HG02852 (cell line): ENCODE measurements at regions not wholly inside any gene's neighbourhood (a gene's known extent, or its start where the extent isn't known, plus 50 kb on each side); places are given as distances from the start of the nearest gene placed in this dataset.
A peak's percentile ranks its signal among the peaks of the same experiment; 100 is the strongest.
"Not testable (repeated sequence)": the region's sequence is repeated elsewhere in the genome, so short reads cannot be mapped to it uniquely, and the experiment has no call there.

Source experiments
- ATAC-seq: cut with Tn5 transposase; IDR thresholded peaks from one replicate; pipeline ENCODE4 v1.9.1; 2021; ENCODE audit warnings: mild to moderate bottlenecking, moderate library complexity; ENCODE audit not compliant: unreplicated experiment

DNA sequence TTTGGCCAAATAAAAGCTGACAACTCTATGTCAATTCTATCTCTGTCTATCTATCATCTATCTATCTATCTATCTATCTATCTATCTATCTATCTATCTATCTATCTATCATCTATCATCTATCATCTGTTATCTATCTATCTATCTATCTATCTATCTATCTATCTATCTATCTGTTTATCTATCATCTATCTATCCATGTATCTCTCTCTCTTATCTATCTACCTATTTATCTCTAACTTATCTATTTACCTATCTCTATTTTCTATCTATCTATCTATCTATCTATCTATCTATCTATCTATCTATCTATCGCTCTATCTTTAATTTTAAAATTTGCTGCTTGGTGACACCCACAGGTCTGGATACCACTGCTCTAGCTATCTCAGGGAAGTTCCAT is 271.1 kb downstream of the VRK1 start:
- ATAC-seq: not testable (repeated sequence)

GRCh38 chr14:97070259-97070658 is 273.1 kb downstream of the VRK1 start:
- no peak for ATAC-seq

- ATAC-seq: no peak
Observed at GRCh38 chr14:97071177-97071576, 274.0 kb downstream of the VRK1 start.

DNA sequence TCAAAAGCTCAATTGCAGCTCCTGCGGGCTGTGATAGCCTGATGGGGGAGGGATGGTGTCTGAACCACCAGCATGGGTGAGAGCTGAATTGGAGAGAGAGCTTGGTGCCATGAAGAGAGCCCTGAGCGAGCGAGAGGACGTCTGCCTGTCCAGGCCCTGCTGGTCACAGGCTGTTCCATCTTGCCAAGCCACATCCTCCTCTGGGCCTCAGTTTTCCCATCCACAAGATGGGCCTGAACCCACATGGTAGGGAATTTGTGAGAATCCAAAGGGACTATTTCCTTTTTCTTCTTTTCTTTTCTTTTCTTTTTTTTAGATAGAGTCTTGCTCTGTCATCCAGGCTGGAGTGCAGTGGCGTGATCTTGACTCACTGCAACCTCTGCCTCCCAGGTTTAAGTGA is 276.4 kb downstream of the VRK1 start:
- no peak for ATAC-seq

DNA sequence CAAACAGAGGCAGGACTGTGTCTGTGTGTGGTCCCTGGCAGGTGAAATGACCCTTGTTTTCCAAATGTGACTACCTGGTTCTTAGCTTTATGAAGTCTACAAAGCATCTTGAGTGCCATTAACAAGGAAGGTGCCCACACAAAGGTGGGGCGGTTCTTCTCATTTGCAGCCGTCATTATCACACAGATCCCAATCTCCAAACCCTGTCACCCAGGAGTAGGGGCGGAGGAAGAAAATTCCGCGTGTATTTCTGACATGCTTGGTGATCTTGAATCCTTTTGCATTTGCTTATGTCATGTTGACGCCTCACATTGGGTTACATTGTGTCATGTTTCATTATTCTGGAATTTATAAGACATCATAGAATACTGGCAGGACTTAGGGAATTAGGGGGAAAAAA is 277.3 kb downstream of the VRK1 start:
- ATAC-seq: no peak

GRCh38 chr14:97074856-97075255 is 277.7 kb downstream of the VRK1 start:
- ATAC-seq: no peak

GRCh38 chr14:97077253-97077653 is 280.1 kb downstream of the VRK1 start:
- peak; percentile 93 for ATAC-seq

DNA sequence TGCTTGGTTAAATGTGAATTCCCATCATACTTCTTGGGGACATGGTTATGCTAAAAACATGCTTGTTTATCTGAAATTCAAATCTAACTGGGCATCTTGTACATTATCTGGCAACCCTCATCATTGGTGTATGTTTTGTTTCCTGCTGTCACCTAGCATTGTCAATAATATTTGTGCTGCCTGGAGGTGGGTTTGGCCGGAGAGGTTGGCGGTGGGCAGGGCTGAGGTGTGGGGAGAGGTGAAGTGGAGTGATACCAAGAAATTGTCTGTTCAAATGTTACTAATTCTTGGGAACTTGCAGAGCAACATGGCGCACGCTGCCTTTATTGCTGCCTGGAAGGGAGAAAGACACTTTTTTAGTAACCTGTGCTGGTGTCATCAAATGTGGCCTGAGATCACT is 280.5 kb downstream of the VRK1 start:
- ATAC-seq: peak; percentile 12

- no peak for ATAC-seq
Observed at GRCh38 chr14:97080991-97081390, 283.8 kb downstream of the VRK1 start.

GRCh38 chr14:97095269-97095668 is 298.1 kb downstream of the VRK1 start:
- no peak for ATAC-seq

GRCh38 chr14:97097296-97097695 is 300.1 kb downstream of the VRK1 start:
- no peak for ATAC-seq

DNA sequence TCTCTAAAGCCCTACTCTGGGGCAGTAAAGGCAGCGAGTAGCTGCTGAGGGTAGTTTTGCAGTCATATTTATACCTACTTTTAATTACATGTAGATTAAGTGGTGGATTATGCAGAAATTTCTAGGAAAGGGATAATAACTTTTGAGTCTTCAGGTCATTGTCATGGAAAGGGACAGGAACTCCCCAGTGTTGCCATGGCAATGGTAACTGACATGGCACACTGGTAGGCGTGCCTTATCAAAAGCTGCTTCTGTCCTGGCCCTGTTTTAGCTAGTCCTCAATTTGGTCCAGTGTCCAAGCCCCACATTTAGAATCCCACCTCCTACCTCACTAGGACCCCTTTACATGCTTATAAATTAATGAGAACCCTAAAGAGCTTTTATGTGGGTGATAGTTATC is 303.1 kb downstream of the VRK1 start:
- ATAC-seq: no peak

DNA sequence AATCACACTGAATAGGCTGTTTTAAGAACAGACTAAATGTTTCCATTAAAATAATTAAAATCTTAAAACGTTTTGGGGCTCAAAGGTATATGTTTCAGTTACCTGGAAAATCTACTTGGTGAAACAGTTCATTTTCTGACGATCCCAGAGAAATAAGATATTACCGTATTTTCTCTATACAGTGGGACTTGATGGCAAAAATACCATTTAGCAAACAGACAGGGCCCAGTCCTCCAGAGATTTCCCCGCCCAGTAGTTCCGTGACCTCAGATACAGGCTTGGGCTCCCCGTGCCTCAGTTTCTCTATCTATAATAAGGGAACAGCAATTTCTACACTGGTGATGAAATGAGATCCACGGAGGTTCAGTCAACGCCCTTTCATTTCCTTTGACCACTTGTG is 304.4 kb downstream of the VRK1 start:
- no peak for ATAC-seq

GRCh38 chr14:97104029-97104428 is 306.8 kb downstream of the VRK1 start:
- no peak for ATAC-seq

DNA sequence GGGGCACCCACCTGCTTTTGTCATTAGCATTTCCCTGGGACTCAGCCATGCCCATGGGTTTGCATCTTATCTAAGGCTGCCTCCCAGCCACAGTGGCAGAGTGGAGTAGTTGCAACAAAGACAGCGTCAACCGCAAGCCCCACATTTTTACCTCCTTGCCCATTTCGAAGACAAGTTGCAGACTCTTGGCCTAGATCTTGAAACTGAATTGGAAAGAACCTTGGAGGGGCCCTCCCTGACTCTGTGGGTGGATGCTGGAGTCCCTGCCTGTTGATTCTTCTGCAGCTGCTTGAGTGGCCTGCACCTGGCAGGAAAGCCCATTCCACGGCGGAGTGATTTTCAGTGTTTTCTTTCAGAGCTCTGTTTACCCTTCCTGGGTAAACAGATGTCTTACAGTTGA is 309.0 kb downstream of the VRK1 start:
- peak; percentile 83 for ATAC-seq

DNA sequence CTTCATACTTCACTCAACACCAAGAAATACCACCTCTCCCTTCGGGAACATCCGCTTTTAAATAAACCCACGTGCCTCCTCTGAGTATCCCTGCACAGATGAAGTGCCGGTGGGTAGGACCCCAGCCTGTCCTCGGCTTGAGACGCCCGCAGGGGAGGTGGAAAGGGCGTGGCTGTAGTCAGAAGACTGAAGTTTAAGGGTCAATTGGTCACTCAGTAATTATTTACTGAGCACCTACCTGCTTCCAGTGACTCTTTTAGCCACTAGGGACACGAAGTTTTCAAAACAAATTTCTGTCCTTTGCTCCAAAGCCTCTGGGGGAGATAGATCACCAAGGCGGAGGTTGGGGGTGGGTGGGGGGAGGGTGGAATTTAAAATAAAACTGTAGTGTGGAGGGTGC is 309.4 kb downstream of the VRK1 start:
- no peak for ATAC-seq

GRCh38 chr14:97107080-97107479 is 309.9 kb downstream of the VRK1 start:
- no peak for ATAC-seq

DNA sequence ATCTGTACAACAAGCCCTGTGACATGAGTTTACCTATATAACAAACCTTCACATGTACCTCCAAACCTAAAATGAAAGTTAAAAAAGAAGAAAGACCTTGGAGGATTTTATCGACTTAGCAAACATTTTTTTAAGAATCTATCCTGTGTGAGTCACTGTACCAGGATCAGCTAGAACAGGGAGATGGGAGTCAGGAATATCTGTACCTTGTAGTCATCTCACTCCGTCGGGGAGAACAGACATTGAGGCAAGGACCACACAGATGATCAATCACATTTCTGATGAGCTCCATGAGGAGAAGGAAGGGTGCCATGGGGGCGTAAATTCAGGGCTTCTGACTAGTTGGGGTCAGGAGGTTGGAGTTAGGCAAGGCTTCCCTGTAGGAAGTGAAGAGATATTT is 310.6 kb downstream of the VRK1 start:
- no peak for ATAC-seq

- no peak for ATAC-seq
Observed at GRCh38 chr14:97109234-97109633, 312.1 kb downstream of the VRK1 start.

- no peak for ATAC-seq
Observed at GRCh38 chr14:97113339-97113738, 316.2 kb downstream of the VRK1 start.

GRCh38 chr14:97116546-97116945 is 319.4 kb downstream of the VRK1 start:
- no peak for ATAC-seq

- no peak for ATAC-seq
Observed at GRCh38 chr14:97117693-97118092, 320.5 kb downstream of the VRK1 start.

DNA sequence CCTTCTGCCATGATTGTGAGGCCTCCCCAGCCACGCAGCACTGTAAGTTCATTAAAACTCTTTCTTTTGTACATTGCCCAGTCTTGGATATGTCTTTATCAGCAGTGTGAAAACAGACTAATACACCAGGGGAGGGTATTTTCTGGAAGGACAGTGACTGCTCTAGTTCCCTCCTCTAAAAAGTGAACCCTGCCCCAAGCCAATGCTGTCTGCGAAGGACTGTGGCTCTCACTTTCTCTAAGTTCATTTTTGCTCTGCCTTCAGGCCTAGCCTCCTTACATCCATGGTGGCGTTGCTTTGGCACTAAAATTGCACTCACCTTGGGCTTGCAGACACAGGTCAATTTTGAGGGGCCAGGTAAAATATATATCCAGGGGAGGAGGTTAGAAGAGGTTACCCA is 323.0 kb downstream of the VRK1 start:
- ATAC-seq: no peak

DNA sequence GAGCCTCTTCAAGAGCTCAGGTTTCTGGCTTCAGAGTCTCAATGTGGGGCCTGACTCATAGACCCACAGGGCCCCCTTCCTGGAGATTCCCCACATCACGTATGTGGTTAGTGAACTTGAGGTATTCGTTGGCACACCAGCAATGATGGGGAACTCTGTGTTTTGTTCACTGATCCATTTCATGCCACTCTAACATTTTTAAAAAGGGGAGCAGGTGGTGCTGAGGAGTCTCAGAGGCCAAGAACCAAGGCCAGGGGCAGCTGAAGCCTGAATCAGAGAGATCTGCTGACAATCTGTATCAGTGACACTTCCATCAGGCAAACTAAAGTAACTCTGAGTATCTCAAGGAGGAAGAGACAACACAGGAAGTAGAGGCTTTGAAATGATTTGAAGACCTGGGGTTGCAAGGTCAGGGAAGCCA is 323.4 kb downstream of the VRK1 start:
- ATAC-seq: peak; percentile 69
